PC-3 (cell line): ENCODE measurements at regions not wholly inside any gene's neighbourhood (a gene's known extent, or its start where the extent isn't known, plus 50 kb on each side); places are given as distances from the start of the nearest gene placed in this dataset.

ENCODE experiments used
- CTCF ChIP-seq: fragments of 300-600 bp; sonication (generic); conservative IDR thresholded peaks from 2 replicates; pipeline ENCODE4 v1.5.1; 2017; ENCODE audit warnings: antibody characterized with exemption, low read depth, mild to moderate bottlenecking, low read length
- EZH2 ChIP-seq: fragments of 300-600 bp; sonication (generic); IDR thresholded peaks from one replicate; pipeline ENCODE4 v1.6.1; 2017; ENCODE audit warnings: antibody characterized with exemption, mild to moderate bottlenecking, low read length; ENCODE audit not compliant: unreplicated experiment

- TF ChIP-seq CTCF, result no peak
- TF ChIP-seq EZH2, result no peak
Observed at GRCh38 chr4:129708784-129709183, 612.8 kb downstream of the C4orf33 start.
